ENCODE measurements at regions not wholly inside any gene's neighbourhood (a gene's known extent, or its start where the extent isn't known, plus 50 kb on each side); places are given as distances from the start of the nearest gene placed in this dataset.

GRCh38 chr4:8699063-8699385, 106.5 kb downstream of the CPZ start:
- Mint-ChIP-seq H3K4me3 (no peak overlapping the region), H3K36me3 (ENCODE audit: low read depth) (no peaks in the 10 kb centered on the region), H3K4me1 (peaks cover 4% of the 10 kb centered on the region), H3K9me3 (no peaks in the 10 kb centered on the region), H3K27ac (ENCODE audit: unreplicated experiment) (no peak overlapping the region), H3K27me3 (ENCODE audit: low read depth) (peaks cover 92% of the 10 kb centered on the region)
- no peak for TF ChIP-seq CTCF (conservative IDR thresholded peaks at IDR 0.05)
- DNase-seq (ENCODE audit: low read depth, low spot score), result no peak

- no peak overlapping the region for H3K27ac Mint-ChIP-seq (ENCODE audit: unreplicated experiment)
- DNase-seq (ENCODE audit: low read depth, low spot score), result no peak
- H3K9me3 Mint-ChIP-seq, result no peaks in the 10 kb centered on the region
- peaks cover 92% of the 10 kb centered on the region for H3K27me3 Mint-ChIP-seq (ENCODE audit: low read depth)
- TF ChIP-seq CTCF (conservative IDR thresholded peaks at IDR 0.05), result no peak
- H3K36me3 Mint-ChIP-seq (ENCODE audit: low read depth), result no peaks in the 10 kb centered on the region
- H3K4me1 Mint-ChIP-seq, result peaks cover 4% of the 10 kb centered on the region
- H3K4me3 Mint-ChIP-seq, result no peak overlapping the region
Observed at GRCh38 chr4:8698341-8699062, 105.9 kb downstream of the CPZ start.

- no peaks in the 10 kb centered on the region for H3K36me3 Mint-ChIP-seq (ENCODE audit: low read depth)
- TF ChIP-seq CTCF (conservative IDR thresholded peaks at IDR 0.05), result no peak
- peaks cover 92% of the 10 kb centered on the region for H3K27me3 Mint-ChIP-seq (ENCODE audit: low read depth)
- H3K4me1 Mint-ChIP-seq, result peaks cover 4% of the 10 kb centered on the region
- no peak overlapping the region for H3K27ac Mint-ChIP-seq (ENCODE audit: unreplicated experiment)
- DNase-seq (ENCODE audit: low read depth, low spot score), result no peak
- H3K9me3 Mint-ChIP-seq, result no peaks in the 10 kb centered on the region
- H3K4me3 Mint-ChIP-seq, result no peak overlapping the region
Observed at GRCh38 chr4:8697826-8698225, 105.3 kb downstream of the CPZ start.

GRCh38 chr4:8696369-8697127, 104.0 kb downstream of the CPZ start:
- DNase-seq (ENCODE audit: low read depth, low spot score), result no peak
- H3K4me3 Mint-ChIP-seq, result no peak overlapping the region
- H3K4me1 Mint-ChIP-seq, result no peaks in the 10 kb centered on the region
- peaks cover 92% of the 10 kb centered on the region for H3K27me3 Mint-ChIP-seq (ENCODE audit: low read depth)
- no peak overlapping the region for H3K27ac Mint-ChIP-seq (ENCODE audit: unreplicated experiment)
- no peak for TF ChIP-seq CTCF (conservative IDR thresholded peaks at IDR 0.05)
- no peaks in the 10 kb centered on the region for H3K9me3 Mint-ChIP-seq
- no peaks in the 10 kb centered on the region for H3K36me3 Mint-ChIP-seq (ENCODE audit: low read depth)

- no peaks in the 10 kb centered on the region for H3K36me3 Mint-ChIP-seq (ENCODE audit: low read depth)
- TF ChIP-seq CTCF (conservative IDR thresholded peaks at IDR 0.05), result no peak
- no peak overlapping the region for H3K27ac Mint-ChIP-seq (ENCODE audit: unreplicated experiment)
- no peak overlapping the region for H3K4me3 Mint-ChIP-seq
- DNase-seq (ENCODE audit: low read depth, low spot score), result no peak
- H3K27me3 Mint-ChIP-seq (ENCODE audit: low read depth), result peaks cover 94% of the 10 kb centered on the region
- no peaks in the 10 kb centered on the region for H3K9me3 Mint-ChIP-seq
- H3K4me1 Mint-ChIP-seq, result no peaks in the 10 kb centered on the region
Observed at GRCh38 chr4:8695237-8696219, 103.0 kb downstream of the CPZ start.

All from neural crest cell (in vitro differentiated cells).